NCI-H1105 treated with DMSO at 0.1 percent for 48 hours (cell line): ENCODE measurements at regions not wholly inside any gene's neighbourhood (a gene's known extent, or its start where the extent isn't known, plus 50 kb on each side); places are given as distances from the start of the nearest gene placed in this dataset.
A peak's percentile ranks its signal among the peaks of the same experiment; 100 is the strongest.

Source experiments
- DNase-seq: peaks from one replicate; lab custom pipeline; 2025; lab: John Stamatoyannopoulos, UW

DNA sequence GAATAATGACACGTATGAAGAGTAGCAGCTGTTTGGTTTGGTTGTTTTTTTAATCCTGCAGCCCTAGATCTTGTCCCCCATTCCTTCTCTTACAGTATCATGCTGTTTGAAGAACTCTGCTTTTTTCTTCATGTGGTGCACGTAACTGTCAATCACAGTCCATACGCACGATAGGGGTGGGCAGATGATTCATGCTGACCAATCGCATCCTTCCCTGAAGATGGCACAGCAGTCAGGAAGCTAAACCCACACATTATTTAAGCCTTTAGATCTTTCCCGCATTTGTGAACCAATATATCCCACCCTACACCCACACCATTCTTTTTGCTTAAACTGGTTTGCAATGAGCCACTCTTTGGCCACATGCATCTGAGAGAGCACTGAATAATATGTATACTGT is 158.9 kb upstream of the PLEKHA5 start:
- DNase-seq: no peak

DNA sequence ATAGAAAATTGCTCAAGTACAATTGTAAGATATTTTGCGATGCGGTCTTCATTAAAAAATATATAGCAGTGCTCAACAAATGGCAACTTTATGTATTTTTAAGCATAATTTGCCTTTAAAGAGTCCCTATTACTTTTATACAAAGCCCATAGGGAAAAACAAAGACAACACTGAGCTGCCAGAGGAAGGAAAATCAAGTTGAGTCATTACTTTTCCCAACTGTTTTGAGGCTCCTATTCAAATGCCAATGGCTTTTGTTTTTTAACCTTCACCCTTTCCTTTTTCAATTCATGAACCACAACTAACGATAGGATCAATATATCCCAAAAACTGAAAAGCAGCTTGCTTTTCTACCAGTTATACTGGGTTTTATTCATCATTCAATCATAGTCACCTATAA is 157.6 kb upstream of the PLEKHA5 start:
- no peak for DNase-seq

DNA sequence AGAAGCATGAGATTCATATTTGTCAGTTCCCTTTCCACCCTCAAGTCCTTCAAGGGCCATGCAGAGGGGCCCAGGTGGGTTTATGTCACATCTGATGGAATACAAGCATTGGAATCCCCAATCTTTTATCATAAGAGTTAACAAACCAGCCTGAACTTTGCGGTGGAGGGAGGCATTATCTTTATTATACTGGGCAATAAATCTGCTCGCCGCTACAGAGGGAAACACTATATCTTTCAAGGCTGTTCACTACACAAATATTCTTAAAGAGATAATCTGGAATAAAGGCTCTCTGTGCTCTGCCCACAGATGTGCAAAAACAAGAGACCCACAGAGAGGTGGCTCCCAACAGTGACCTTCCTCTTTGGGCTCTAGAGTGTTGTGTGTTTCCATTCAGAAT is 153.6 kb upstream of the PLEKHA5 start:
- no peak for DNase-seq

DNA sequence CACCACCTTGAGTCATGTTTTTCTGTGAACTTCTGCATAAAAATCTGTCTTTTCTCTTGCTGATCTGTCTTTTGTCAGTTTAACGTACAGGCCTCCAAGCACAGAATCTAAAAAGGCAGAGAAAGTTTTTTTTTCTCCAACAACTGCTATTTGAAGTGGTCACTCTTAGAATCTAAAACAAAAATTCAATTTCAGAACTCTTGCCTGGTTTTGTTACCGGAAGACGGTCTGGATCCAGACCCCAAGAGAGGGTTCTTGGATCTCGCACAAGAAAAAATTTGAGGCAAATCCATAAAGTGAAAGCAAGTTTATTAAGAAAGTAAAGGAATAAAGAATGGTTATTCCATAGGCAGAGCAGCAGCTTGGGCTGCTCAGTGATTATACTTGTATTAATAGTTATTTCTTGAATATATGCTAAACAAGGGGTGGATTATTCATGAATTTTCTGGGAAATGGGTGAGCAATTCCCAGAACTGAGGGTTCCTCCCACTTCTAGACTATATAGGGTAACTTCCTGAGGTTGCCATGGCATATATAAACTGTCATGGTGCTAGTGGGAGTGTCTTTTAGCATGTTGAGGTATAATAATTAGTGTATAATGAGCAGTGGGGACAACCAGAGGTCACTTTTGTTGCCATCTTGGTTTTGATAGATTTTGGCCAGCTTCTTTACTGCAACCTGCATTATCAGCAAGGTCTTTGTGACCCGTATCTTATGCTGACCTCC is 150.0 kb upstream of the PLEKHA5 start:
- DNase-seq: no peak

DNA sequence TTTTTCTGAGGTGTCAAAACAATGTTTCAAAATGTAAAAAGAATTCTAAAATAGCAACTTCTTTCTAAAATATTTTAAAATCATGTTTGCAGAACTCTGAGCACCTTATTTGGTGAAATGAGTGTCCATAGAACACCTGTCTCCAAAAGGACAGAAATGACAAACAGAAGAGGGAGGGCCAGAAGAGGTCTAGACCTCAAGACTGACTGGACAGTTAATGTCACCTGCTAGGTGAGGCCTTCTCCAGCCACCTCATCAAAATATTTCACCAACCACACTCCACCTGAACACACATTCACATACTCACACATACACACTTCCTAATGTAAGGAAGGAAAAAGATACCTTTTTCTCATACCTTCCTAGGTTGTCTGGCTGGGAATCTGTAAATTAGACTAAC is 147.8 kb upstream of the PLEKHA5 start:
- no peak for DNase-seq

DNA sequence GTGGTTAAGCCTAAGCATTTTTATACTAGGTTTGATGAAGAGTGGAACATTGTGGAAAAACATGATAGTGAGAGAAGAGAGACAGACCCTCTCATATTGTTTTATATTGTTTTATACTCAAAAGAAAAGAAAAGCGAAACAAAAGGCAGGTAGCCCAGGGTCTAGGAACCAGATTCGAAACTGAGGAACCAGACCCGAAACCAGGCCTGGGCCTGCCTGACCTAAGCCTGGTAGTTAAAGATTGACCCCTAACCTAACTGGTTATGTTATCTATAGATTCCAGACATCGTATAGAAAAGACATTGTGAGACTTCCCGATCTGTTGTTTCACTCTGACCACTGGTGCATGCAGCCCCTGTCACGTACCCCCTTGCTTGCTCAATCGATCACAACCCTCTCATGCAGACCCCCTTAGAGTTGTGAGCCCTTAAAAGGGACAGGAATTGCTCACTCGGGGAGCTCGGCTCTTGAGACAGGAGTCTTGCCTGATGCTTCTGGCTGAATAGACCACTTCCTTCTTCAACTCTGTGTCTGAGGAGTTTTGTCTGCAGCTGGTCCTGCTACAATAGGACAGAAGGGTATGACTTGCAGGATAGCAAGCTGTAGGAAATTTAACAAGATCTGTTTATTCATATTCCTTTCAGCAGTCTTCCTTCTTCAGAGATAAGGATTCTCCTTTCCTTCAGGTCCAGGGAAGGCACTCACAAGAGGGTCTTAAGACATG is 147.1 kb upstream of the PLEKHA5 start:
- DNase-seq: no peak

DNA sequence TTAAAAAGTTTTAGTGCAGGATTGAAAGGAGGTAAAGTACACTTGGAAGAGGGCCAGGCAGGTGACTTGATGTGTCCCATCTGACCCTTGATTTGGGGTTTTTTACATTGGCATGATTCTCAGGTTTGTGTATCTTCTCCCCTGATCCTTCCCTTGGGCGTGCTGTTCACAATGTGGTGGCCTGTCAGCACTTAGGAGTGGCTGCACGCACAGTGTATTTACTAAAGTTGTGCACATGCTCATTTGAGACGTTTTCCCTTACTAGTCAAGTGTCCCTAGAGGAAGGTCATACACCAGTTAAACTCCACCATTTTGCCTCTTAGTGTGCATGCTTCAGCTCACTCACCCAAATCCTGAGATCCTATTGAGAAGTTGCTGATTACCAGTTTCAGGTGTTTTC is 145.7 kb upstream of the PLEKHA5 start:
- DNase-seq: no peak

DNA sequence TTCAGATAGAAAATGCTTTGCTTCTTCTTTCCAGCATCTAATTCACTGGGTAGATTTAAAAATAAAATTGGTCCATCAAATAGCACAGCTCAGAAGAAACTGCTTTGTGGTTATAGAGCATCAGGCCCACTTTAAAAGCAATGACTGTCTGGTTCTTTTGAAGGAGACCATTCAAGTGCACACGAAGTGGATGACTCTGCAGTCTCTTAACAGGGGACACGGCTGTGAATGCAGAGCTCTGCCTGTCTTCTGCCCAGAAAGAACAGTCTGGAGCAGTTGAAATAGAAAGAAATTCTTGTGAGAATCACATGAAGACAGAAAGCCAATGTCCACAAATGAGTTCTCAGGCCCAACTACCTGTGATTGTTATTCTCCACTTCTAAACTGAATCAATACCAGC is 138.7 kb upstream of the PLEKHA5 start:
- no peak for DNase-seq

DNA sequence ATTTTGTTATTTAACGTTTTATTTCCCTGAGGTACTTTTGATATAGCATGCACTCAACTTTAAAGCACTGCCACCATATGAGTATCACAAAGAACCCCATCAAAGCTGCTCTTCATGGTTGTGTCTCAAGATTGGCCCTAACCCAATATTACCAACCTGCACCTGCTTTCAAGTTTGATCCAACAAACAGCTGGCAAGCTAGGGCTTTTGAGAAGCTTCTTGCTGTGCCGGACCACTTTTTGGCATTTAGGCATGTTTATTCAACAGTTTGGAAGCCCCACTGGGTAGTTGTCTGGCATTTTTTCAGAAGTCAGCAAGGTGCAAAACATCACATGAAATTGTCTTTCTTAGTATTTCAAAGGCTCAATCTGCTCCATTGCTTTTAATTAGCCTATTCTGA is 137.2 kb upstream of the PLEKHA5 start:
- peak; percentile 97 for DNase-seq

DNA sequence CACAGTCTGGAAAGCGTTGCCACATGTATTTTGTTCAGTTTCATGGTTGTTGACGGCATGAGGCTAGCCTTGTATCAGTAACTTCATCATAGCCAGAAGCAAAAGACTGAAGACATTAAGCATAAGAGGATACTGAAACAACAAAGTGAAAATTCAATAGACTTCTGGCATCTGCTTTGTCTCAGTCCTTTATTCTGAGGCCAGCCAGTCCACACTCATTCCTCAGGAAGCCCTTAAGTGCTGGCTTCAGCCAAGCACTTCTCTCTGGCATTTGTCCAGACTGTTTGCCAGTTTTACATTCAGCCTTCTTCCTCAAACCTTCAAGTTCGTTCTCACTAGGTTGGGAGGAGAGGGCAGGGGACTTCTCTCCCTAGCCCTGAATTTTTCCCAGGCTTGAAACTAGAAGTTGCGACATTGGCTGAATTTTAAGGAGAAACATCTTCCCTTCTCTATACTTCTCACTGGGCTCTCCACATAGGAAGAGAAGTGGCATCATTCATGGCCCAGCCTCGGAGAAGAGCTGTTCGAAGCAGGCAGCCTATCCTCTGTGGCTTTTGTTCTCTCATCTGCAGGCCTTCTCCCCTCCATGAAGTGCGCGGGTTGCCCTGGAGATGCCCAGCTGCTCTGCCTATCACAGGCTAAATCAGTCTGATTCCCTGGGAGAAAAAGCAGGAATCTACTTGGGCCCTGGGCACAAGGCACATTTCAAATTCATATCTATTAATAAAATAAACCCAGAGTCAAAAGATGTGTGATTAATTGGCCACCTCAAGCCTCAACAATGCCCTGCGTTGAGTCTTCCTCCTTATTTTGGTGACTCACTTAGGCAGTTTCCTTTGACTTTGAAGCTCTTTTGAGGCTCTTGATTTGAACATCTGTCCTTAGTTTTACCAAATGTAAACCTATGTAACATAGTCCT is 130.9 kb upstream of the PLEKHA5 start:
- DNase-seq: peak; percentile 15

DNA sequence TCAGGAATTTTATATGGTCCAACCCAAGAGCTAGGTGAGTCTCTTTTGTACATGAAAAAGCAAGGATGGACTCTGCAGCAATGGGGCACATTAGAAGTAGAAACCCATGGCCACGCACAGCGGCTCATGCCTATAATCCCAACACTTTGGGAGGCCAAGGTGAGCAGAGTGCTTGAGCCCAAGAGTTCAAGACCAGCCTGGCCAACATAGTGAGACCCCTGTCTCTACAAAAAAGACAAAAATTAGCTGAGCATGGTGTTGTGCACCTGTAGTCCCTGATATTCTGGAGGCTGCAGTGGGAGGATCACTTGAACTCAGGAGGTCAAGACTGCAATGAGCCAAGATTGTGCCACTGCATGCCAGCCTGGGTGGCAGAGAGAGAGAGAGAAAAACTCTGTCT is 128.7 kb upstream of the PLEKHA5 start:
- DNase-seq: no peak

DNA sequence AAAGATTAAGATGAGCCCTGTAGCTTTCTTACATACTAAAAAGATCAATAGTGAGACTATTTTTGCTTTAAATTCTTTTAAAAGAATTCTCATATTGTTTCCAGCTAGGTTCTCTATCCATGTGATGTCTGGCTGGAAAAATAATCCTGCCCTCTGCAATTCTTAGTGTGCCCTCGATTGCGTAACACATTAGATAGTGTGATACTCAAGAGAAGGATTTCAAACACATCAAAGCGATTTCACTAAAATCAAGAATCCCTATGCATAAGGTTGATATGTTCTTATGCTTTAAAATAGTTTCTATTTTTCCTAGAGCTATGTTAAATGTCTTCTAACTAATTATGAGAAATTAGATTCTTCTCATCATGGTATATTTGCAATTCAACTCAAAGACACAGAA is 127.3 kb upstream of the PLEKHA5 start:
- DNase-seq: no peak

DNA sequence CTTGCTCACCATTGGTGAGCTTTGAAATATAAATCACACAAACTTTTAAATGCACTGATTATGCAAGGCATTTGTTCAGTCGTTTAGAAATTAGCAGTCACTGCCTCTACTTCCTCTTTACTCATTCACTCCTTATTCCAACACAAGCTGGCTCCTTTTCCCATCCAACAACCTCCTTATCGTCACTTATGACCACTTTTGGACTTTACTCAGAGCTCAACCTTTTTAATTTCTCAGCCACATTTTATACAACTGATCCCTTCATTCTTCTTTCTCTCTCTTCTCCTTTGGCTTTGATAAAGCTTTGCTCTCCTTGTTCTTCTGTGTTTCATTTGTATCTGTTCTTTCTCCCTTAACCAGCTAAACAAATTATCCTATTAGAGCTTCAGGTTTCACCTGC is 126.4 kb upstream of the PLEKHA5 start:
- no peak for DNase-seq

DNA sequence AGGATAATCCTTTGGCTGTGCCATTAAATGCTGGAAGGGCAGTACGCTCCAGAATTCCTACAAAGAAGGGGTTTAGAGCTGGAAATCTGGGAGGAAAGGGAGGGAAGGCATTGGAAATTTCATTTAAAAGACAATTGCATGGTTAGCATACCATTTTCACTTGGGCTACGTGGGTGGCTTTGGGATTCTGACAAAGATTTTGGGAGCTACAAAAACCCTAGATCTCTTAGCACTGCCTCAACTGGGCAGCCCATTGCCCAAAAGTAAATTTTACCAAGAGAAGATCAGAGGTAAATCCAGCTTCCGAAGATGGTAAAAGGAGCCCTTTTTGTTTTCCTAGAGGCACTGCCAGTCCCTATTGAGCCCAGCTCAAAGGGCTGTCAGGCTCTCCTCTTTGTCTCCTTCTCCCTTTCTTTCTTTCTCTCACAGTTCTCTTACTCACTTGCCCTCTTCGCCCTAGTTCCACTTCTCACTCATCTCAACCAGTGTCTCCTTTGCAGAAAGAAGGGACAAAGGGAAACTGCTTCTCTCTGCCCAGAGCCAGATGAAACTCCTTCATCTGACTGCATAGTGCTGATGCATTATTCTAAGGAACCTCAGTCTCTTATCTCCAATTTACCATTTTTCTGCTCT is 125.4 kb upstream of the PLEKHA5 start:
- DNase-seq: no peak

DNA sequence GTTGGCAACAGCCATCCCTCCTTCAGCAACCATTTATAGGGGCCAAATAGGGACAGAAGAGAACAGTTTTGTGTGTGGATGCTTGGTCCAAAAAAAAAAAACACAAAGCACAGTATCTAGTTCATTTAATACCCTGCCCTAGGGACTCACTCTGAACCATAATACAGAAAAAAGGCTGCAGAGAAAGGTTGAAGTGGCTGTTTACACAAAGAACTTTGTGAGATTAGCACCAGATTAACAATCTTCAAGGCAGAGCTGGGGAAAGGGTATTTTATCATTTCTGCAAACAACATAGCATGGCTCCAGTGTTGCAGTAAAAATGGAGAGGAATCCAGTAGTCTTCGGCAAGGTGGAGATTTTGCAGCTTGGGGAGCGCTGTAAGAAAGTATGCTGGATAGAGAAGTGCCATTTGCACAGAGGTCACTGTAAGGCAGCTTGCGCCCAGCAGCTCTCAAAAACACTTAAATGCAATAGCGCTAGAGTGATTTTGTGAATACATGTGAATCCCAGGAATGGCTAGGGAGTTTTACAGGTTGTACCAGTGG is 124.2 kb upstream of the PLEKHA5 start:
- no peak for DNase-seq

DNA sequence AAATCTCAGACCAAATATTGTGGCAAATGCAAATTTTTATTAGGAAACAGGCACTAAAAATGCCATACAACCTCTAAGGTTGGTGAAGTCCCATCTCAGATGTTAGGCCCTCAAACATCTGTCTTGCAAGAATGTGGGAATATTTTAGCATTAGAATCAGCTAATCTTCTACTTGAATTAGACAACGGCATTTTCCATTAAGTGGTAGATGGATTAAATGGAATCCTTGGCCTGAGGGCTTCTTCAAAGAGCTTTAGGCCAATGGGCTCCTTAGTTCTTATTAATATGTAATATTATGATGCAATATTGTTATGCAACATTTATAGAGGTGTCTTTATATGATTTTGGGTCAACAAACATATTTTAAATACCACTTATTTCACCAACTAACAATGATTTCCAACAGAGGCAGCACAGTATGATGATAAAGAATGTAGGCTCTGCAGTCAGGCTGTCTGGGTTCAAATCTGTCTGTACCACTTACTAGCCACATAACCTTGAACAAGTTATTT is 122.9 kb upstream of the PLEKHA5 start:
- DNase-seq: no peak

DNA sequence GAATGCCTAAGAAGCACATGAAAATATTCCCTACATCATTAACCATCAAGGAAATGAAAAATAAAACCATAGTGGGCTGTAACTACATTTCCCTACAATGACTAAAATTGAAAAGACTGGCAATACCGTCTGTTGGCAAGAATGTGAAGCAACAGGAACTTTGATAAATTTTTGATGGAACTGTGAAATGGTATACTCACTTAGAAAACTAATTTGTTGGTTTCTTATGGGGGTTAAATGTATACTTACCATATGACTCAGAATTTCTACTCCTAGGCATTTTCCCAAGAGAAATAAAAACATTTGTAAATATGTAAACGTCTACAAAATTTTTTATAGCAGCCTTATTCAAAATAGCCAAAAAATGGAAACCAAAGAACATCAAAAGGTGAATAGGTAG is 121.4 kb upstream of the PLEKHA5 start:
- no peak for DNase-seq

DNA sequence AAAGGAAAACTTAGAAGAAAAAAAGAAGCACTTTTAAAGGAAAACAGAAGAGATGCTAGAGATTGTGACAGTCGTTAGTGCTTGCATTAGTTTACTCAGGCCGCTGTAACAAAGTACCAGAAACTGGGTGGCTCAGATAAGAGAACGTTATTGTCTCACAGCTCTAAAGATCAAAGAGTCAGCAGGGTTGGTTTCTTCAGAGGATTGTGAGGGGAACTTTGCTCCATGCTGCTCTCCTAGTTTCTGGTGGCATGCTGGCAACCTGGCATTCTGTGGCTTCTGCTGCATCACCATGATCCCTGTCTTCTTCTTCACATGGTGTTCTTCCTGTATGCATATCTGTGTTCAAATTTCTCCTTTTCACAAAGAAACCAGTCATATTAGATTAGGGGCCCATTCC is 119.4 kb upstream of the PLEKHA5 start:
- DNase-seq: no peak

DNA sequence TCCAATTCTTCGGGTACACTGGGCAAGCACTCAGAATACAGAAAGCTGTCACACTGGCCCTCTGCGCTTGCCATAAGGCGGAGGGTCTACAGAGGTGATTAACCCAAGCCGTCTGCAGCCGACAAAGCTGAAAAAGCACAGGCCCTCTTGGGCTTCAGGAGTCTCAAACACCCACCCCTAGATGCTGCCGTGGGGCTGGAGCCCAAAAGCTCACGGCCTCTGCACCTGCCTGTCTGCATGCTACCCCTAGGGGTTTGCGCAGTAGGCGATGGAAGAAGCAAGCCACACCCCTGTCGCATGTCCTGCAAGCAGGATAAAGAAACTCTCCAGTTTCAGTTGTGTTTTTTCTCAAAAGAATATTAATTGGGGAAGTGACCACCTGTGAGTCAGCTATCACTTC is 118.8 kb upstream of the PLEKHA5 start:
- no peak for DNase-seq

DNA sequence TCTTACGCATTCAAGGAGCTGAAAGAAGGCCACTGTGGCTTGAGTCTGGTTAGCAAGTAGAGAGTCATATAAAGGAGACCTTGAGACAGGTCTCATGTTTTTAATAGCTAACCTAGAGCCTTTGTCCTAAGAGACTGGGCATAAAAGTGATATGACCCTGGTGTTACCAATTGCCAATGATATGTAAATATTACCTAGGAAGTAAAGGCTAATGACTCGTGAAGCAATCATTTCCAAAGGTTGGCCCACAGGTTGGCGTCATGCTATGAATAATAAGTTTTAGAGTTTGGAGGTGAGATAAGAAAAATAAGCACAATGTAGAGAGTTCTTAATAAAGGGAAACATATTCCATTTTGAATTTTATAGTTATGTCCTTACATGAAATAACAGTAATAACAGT is 116.6 kb upstream of the PLEKHA5 start:
- no peak for DNase-seq

DNA sequence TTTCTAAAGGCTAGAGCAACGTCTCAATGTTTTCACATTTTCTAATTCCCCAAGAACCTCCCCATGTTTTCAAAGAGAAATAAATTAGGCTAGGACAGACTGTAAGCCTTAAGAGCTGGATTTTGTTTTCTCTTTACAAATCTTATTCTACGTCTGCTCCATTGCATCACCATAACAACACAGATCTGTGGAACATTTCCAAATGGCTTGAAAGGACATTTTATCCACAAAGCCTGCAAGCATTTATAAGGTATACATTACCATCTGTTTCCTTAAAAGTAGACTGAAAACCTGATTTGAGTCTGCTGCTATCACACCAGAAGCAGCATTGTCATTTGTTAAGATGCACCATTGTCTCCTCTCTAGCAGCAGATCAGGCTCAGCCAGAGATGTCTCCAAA is 115.3 kb upstream of the PLEKHA5 start:
- no peak for DNase-seq

DNA sequence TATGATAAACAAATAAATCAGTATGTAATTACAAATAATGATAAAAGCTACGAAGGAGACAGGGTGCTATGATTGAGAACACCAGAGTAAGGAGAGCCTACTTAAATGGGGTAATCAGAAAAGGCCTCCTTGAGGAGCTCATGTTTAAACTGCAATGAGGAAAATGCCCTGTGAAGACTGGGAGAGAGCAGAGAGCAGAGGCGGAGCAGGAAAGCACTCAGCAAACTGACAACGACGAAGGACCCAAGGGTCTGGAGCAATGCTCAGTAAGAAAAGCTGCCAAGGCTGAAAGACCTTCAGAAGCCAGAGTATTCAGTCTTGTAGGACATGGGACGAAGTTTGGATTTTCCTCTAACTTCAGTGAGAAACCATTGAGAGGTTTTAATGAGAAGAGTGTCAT is 114.2 kb upstream of the PLEKHA5 start:
- no peak for DNase-seq
